ENCODE measurements at regions not wholly inside any gene's neighbourhood (a gene's known extent, or its start where the extent isn't known, plus 50 kb on each side); places are given as distances from the start of the nearest gene placed in this dataset.

- H4K20me1 ChIP-seq (ENCODE audit: insufficient read depth) = no peaks in the 10 kb centered on the region
- ChIA-PET POLR2A (no interaction called here), RAD21 (ENCODE audit: low non-redundant PET in 1 of 2, low total read pairs in 2 of 2, uncharacterized antibody in 2 of 2, unreplicated experiment in 2 of 2) (no interaction called here), CTCF (no interaction called here)
- ATAC-seq = no peak
- H3K9me2 ChIP-seq (ENCODE audit: insufficient read depth) = no peaks in the 10 kb centered on the region
- no peaks in the 10 kb centered on the region for H3K79me2 ChIP-seq (ENCODE audit: insufficient read depth, low read length)
- intact Hi-C loops (cut with micrococcal nuclease) = no loop called here
- no peaks in the 10 kb centered on the region for H3K4me1 ChIP-seq (ENCODE audit: control insufficient read depth in 1 of 2, insufficient read depth in 2 of 2, low read length in 2 of 2)
- no peaks in the 10 kb centered on the region for H3K9me3 ChIP-seq (ENCODE audit: control insufficient read depth in 1 of 2, insufficient read depth in 1 of 2, low read depth in 1 of 2, low read length in 2 of 2)
- no peaks in the 10 kb centered on the region for H3K27me3 ChIP-seq (ENCODE audit: insufficient read depth, low read length)
- no peak overlapping the region for H3K4me2 ChIP-seq (ENCODE audit: low read length)
- TF ChIP-seq FOSL1 (IDR thresholded peaks at IDR 0.05; ENCODE audit: low read depth) = no peak
- TF ChIP-seq CEBPB (IDR thresholded peaks at IDR 0.05; ENCODE audit: low read depth) = no peak
- TF ChIP-seq EZH2 (IDR thresholded peaks at IDR 0.05) = no peak
- no peak for TF ChIP-seq RAD21 (IDR thresholded peaks at IDR 0.05; ENCODE audit: low read depth)
- no peak for TF ChIP-seq JUND (IDR thresholded peaks at IDR 0.05)
- no peak for TF ChIP-seq YY1 (IDR thresholded peaks at IDR 0.05; ENCODE audit: extremely low read depth, insufficient replicate concordance, low read depth, low read length)
- no peak for TF ChIP-seq MAX (IDR thresholded peaks at IDR 0.05)
- no TSS peak for BruUV-seq (replicated peaks)
- no peak overlapping the region for H3K9ac ChIP-seq (ENCODE audit: low read length)
- no peak overlapping the region for H3K4me3 ChIP-seq (replicated peaks in 1 of 2; ENCODE audit: low read depth in 1 of 2, low read length in 2 of 2)
- H3K36me3 ChIP-seq (ENCODE audit: control insufficient read depth in 1 of 2, insufficient read depth in 2 of 2, low read length in 2 of 2) = no peaks in the 10 kb centered on the region
- H3K27ac ChIP-seq (ENCODE audit: low read depth, low read length) = no peak overlapping the region
- no peak for DNase-seq (ENCODE audit: low read depth, low spot score)
- H2AFZ ChIP-seq (ENCODE audit: low read depth, low read length, poor library complexity, severe bottlenecking) = no peak overlapping the region
These were observed 413.2 kb downstream of the MZT1 start for GRCh38 chr13:72314210-72314609.

- no peak for TF ChIP-seq CTCF (IDR thresholded peaks at IDR 0.05 in 2 of 3, conservative IDR thresholded peaks at IDR 0.05 in 1 of 3; ENCODE audit: borderline replicate concordance in 1 of 3, insufficient read depth in 1 of 3, low read depth in 2 of 3, low read length in 2 of 3)
- TF ChIP-seq SRF (IDR thresholded peaks at IDR 0.05; ENCODE audit: low read depth) = no peak
- TF ChIP-seq SIN3A (IDR thresholded peaks at IDR 0.05; ENCODE audit: low read depth) = no peak
- TF ChIP-seq ZFX (IDR thresholded peaks at IDR 0.05) = no peak
- no peak for TF ChIP-seq JUND (IDR thresholded peaks at IDR 0.05)
- no peak for TF ChIP-seq EGR1 (IDR thresholded peaks at IDR 0.05; ENCODE audit: low read depth)
- TF ChIP-seq EZH2 (IDR thresholded peaks at IDR 0.05) = no peak
- no peak overlapping the region for H3K9ac ChIP-seq (ENCODE audit: low read length)
- no peaks in the 10 kb centered on the region for H4K20me1 ChIP-seq (ENCODE audit: insufficient read depth)
- H3K4me3 ChIP-seq (replicated peaks in 1 of 2; ENCODE audit: low read depth in 1 of 2, low read length in 2 of 2) = no peak overlapping the region
- intact Hi-C loops (cut with micrococcal nuclease) = no loop called here
- ChIA-PET RAD21 (ENCODE audit: low non-redundant PET in 1 of 2, low total read pairs in 2 of 2, uncharacterized antibody in 2 of 2, unreplicated experiment in 2 of 2) (no interaction called here), POLR2A (no interaction called here), CTCF (no interaction called here)
- no peaks in the 10 kb centered on the region for H3K36me3 ChIP-seq (ENCODE audit: control insufficient read depth in 1 of 2, insufficient read depth in 2 of 2, low read length in 2 of 2)
- H3K27ac ChIP-seq (ENCODE audit: low read depth, low read length) = no peak overlapping the region
- no peak overlapping the region for H2AFZ ChIP-seq (ENCODE audit: low read depth, low read length, poor library complexity, severe bottlenecking)
- no peaks in the 10 kb centered on the region for H3K27me3 ChIP-seq (ENCODE audit: insufficient read depth, low read length)
- no peak overlapping the region for H3K4me2 ChIP-seq (ENCODE audit: low read length)
- no peaks in the 10 kb centered on the region for H3K4me1 ChIP-seq (ENCODE audit: control insufficient read depth in 1 of 2, insufficient read depth in 2 of 2, low read length in 2 of 2)
- no peaks in the 10 kb centered on the region for H3K9me3 ChIP-seq (ENCODE audit: control insufficient read depth in 1 of 2, insufficient read depth in 1 of 2, low read depth in 1 of 2, low read length in 2 of 2)
- no peak for DNase-seq (ENCODE audit: low read depth, low spot score)
- no peaks in the 10 kb centered on the region for H3K9me2 ChIP-seq (ENCODE audit: insufficient read depth)
- H3K79me2 ChIP-seq (ENCODE audit: insufficient read depth, low read length) = no peaks in the 10 kb centered on the region
- BruUV-seq (replicated peaks) = no TSS peak
- no peak for ATAC-seq
These were observed 413.9 kb downstream of the MZT1 start for GRCh38 chr13:72313546-72313945.
